ENCODE measurements at regions not wholly inside any gene's neighbourhood (a gene's known extent, or its start where the extent isn't known, plus 50 kb on each side); places are given as distances from the start of the nearest gene placed in this dataset.

GRCh38 chr7:70913924-70914323, 218.0 kb upstream of the GALNT17 start:
- no peak overlapping the region for H3K27ac ChIP-seq
- H3K9me3 ChIP-seq (ENCODE audit: low read depth): no peaks in the 10 kb centered on the region
- H3K4me1 ChIP-seq (ENCODE audit: low read depth): no peaks in the 10 kb centered on the region
- no peak for TF ChIP-seq CTCF (IDR thresholded peaks at IDR 0.05; ENCODE audit: low read depth, low read length)
- DNase-seq (ENCODE audit: low read depth in 1 of 2, low spot score in 1 of 2): no peak
- H3K4me3 ChIP-seq: no peak overlapping the region
- no peaks in the 10 kb centered on the region for H3K27me3 ChIP-seq
- H3K36me3 ChIP-seq: no peaks in the 10 kb centered on the region

DNA sequence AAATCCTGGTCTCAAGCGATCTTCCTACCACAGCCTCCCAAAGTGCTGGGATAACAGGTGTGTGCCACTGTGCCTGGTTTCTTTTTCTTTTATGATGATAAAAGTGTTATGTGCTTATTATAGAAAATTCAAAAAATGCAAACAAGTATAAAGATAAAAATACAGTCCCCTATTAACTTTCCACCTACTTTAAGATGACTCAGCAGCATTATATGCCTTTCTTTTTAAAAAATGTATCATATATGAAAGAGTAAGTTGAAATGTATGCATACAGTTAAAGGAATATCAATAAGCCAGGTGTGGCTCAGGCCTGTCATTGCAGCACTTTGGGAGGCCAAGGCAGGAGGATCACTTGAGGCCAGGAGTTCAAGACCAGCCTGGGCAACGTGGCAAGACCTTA, 216.9 kb upstream of the GALNT17 start:
- no peaks in the 10 kb centered on the region for H3K4me1 ChIP-seq (ENCODE audit: low read depth)
- no peaks in the 10 kb centered on the region for H3K36me3 ChIP-seq
- no peaks in the 10 kb centered on the region for H3K9me3 ChIP-seq (ENCODE audit: low read depth)
- DNase-seq (ENCODE audit: low read depth in 1 of 2, low spot score in 1 of 2): no peak
- no peak overlapping the region for H3K4me3 ChIP-seq
- no peak for TF ChIP-seq CTCF (IDR thresholded peaks at IDR 0.05; ENCODE audit: low read depth, low read length)
- H3K27ac ChIP-seq: no peak overlapping the region
- H3K27me3 ChIP-seq: no peaks in the 10 kb centered on the region

GRCh38 chr7:70919481-70920073, 212.4 kb upstream of the GALNT17 start:
- no peak for TF ChIP-seq CTCF (IDR thresholded peaks at IDR 0.05; ENCODE audit: low read depth, low read length)
- H3K27me3 ChIP-seq: no peaks in the 10 kb centered on the region
- no peaks in the 10 kb centered on the region for H3K36me3 ChIP-seq
- H3K4me1 ChIP-seq (ENCODE audit: low read depth): no peaks in the 10 kb centered on the region
- no peak overlapping the region for H3K27ac ChIP-seq
- H3K9me3 ChIP-seq (ENCODE audit: low read depth): no peaks in the 10 kb centered on the region
- no peak overlapping the region for H3K4me3 ChIP-seq
- DNase-seq (ENCODE audit: low read depth in 1 of 2, low spot score in 1 of 2): no peak

DNA sequence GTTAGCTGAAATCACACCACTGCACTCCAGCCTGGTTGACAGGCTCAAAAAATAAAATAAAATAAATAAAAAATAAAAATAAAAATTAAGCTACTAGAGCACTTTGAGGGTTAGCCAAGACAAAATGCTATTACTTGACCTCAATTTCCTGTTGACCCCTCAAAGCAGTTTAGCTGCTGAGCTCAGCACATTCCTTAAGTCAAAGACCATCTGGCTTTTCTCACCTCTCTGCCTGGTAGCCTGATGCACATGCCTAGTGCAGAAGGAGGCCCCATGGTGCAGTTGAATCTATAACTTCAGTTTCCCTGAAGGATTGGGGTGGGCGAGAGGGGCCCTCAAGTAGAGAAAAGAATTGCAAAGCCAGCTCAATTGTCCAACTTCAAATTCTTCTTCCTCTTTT, 211.1 kb upstream of the GALNT17 start:
- DNase-seq (ENCODE audit: low read depth in 1 of 2, low spot score in 1 of 2): peak in 1 of 2 donors; percentile 33
- Histone ChIP-seq H3K27me3 (no peaks in the 10 kb centered on the region), H3K36me3 (no peaks in the 10 kb centered on the region), H3K4me3 (no peak overlapping the region), H3K9me3 (ENCODE audit: low read depth) (no peaks in the 10 kb centered on the region), H3K4me1 (ENCODE audit: low read depth) (no peaks in the 10 kb centered on the region), H3K27ac (no peak overlapping the region)
- no peak for TF ChIP-seq CTCF (IDR thresholded peaks at IDR 0.05; ENCODE audit: low read depth, low read length)

DNA sequence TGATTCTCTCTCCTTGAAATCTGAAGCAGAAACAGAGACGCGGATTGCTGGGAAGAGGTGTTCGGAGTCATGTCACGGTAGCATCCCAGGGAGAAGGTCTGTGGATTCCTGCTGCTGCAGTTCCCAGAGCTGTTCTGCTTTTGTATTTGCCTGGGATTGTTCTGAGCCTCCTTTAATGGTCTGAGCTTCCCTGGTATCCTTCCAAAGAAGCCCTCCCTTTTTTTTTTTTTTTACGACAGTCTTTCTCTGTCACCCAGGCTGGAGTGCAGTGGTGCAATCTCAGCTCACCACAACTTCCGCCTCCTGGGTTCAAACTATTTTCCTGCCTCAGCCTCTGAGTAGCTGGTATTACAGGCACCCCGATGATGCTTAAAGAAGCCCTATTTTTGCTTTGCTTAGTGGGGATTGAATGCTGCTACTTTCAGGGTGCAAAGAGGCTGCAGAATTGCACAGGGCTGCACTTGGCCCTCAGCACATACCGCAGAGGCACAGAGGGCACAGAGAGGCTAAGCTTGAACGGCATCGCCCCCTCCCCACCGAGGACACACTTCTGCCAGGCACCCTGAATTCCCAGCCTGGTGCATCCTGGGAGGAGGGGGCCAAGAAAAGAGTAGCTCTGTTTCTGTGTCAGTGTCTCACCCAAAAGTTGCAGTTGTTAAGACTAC, 208.6 kb upstream of the GALNT17 start:
- no peak for DNase-seq (ENCODE audit: low read depth in 1 of 2, low spot score in 1 of 2)
- no peak for TF ChIP-seq CTCF (IDR thresholded peaks at IDR 0.05; ENCODE audit: low read depth, low read length)

More for the DNA sequence above, 208.6 kb upstream of the GALNT17 start:
- Histone ChIP-seq H3K27me3 (no peaks in the 10 kb centered on the region), H3K4me3 (no peak overlapping the region), H3K9me3 (ENCODE audit: low read depth) (no peaks in the 10 kb centered on the region), H3K27ac (no peak overlapping the region), H3K36me3 (no peaks in the 10 kb centered on the region), H3K4me1 (ENCODE audit: low read depth) (no peaks in the 10 kb centered on the region)
